ENCODE measurements at regions not wholly inside any gene's neighbourhood (a gene's known extent, or its start where the extent isn't known, plus 50 kb on each side); places are given as distances from the start of the nearest gene placed in this dataset.

DNA sequence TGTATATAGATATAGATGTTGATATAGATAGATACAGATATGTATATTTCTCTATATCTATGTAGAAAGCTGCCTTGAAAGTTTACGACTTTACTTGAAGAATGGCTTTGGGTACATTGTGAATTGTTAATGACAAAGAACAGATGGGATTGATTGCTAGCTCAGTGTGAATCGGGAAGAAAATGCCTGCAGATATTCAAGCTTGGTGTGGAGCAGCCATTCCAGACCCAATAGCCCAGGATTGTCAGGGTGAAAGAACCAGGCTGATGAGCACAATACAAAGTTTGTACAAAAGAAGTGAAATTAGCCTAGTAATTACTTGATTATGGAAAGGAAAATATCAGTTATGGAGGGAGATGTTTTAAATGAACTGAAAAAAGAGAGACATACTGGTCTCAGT lies 946.2 kb downstream of the STPG2 start:
- 79% methylated on average over 2 of the region's 2 CpGs for WGBS
- Histone ChIP-seq H3K27me3 (no peaks in the 10 kb centered on the region), H3K9me3 (no peaks in the 10 kb centered on the region), H3K4me3 (no peak overlapping the region), H3K4me1 (no peaks in the 10 kb centered on the region), H3K27ac (no peak overlapping the region), H3K36me3 (no peaks in the 10 kb centered on the region)
- TF ChIP-seq EP300 (IDR thresholded peaks at IDR 0.05) (no peak), POLR2AphosphoS5 (IDR thresholded peaks at IDR 0.05) (no peak), POLR2A (IDR thresholded peaks at IDR 0.05) (no peak)
- TF ChIP-seq, protein P1, sequence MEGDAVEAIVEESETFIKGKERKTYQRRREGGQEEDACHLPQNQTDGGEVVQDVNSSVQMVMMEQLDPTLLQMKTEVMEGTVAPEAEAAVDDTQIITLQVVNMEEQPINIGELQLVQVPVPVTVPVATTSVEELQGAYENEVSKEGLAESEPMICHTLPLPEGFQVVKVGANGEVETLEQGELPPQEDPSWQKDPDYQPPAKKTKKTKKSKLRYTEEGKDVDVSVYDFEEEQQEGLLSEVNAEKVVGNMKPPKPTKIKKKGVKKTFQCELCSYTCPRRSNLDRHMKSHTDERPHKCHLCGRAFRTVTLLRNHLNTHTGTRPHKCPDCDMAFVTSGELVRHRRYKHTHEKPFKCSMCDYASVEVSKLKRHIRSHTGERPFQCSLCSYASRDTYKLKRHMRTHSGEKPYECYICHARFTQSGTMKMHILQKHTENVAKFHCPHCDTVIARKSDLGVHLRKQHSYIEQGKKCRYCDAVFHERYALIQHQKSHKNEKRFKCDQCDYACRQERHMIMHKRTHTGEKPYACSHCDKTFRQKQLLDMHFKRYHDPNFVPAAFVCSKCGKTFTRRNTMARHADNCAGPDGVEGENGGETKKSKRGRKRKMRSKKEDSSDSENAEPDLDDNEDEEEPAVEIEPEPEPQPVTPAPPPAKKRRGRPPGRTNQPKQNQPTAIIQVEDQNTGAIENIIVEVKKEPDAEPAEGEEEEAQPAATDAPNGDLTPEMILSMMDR (IDR thresholded peaks at IDR 0.05) = no peak
- DNase-seq (ENCODE audit: low spot score in 2 of 2) = no peak

DNA sequence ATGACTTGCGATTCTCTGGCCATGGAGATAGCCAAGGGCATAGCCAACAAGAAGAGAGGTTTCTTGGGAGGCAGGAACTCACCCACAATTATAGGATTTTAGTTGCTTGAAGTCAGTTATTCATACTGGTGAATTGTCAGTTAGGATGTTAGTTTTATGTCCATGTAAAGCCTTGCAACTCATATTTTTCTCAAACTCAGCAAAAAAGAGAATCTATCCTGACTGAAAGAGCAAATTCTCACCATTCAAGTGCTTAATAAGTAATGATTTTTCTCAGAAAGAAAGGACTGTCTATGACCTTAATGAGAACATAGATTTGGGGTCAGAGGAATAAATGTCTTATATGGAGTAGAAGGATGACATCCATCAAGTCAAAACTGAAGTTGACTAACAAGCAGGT lies 934.5 kb downstream of the STPG2 start:
- Histone ChIP-seq H3K4me3 (no peak overlapping the region), H3K36me3 (no peaks in the 10 kb centered on the region), H3K27me3 (no peaks in the 10 kb centered on the region), H3K27ac (no peak overlapping the region), H3K4me1 (no peaks in the 10 kb centered on the region), H3K9me3 (no peaks in the 10 kb centered on the region)
- 61% methylated on average over 1 of the region's 1 CpG for WGBS
- DNase-seq (ENCODE audit: low spot score in 2 of 2) = no peak
- TF ChIP-seq EP300 (IDR thresholded peaks at IDR 0.05) = no peak
- TF ChIP-seq, protein P1 (IDR thresholded peaks at IDR 0.05) = no peak
- TF ChIP-seq POLR2A (IDR thresholded peaks at IDR 0.05) = no peak
- TF ChIP-seq POLR2AphosphoS5 (IDR thresholded peaks at IDR 0.05) = no peak

DNA sequence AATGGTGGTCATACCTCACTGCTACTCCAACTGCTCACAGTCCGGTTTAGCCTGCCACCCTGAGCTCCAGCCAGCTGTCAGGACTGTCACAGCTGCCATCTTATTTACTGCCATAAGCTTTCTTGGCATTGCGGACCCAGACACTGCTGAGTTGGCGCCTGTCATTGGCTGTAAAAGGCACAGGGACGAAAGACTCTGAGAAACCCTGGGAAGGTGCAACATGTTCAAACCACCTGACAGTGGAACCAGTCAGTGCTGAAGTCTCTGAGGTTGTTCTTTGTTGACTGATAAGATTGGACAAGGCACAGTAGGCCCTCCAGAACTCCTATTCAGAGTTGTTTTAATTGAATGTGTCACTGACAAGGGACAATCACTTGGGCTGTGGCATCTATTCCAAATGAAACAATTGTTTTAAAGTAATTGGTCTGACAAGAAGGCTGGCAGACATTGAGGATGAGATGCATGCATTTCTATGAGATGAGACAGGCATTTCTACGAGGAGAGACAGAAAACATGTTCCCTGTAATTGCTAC lies 927.8 kb downstream of the STPG2 start:
- no peak overlapping the region for H3K27ac ChIP-seq
- no peak for TF ChIP-seq POLR2AphosphoS5 (IDR thresholded peaks at IDR 0.05)
- H3K27me3 ChIP-seq = no peaks in the 10 kb centered on the region
- DNase-seq (ENCODE audit: low spot score in 2 of 2) = no peak
- H3K36me3 ChIP-seq = no peaks in the 10 kb centered on the region
- no peak overlapping the region for H3K4me3 ChIP-seq
- 68% methylated on average over 5 of the region's 5 CpGs for WGBS
- H3K9me3 ChIP-seq = no peaks in the 10 kb centered on the region
- H3K4me1 ChIP-seq = no peaks in the 10 kb centered on the region

DNA sequence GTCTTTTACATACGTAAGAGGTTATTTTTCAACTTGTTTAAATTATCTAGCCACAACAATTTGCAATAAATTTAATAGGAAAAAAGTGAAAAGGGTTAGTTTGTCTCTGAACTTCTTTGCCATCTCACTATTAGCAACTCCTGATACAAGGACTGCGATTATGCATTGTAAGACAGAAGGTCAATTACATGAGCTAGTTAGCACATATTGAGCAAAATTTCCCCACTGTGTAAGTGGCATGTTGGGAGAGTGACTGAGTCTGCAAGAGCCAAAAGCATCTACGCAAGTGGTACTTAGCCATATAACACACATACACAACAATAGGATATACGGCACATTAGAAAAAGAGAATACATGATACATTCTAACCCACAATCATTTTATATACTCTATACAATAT lies 927.2 kb downstream of the STPG2 start:
- H3K27me3 ChIP-seq = no peaks in the 10 kb centered on the region
- DNase-seq (ENCODE audit: low spot score in 2 of 2) = no peak
- WGBS = 75% methylated on average over 4 of the region's 4 CpGs

DNA sequence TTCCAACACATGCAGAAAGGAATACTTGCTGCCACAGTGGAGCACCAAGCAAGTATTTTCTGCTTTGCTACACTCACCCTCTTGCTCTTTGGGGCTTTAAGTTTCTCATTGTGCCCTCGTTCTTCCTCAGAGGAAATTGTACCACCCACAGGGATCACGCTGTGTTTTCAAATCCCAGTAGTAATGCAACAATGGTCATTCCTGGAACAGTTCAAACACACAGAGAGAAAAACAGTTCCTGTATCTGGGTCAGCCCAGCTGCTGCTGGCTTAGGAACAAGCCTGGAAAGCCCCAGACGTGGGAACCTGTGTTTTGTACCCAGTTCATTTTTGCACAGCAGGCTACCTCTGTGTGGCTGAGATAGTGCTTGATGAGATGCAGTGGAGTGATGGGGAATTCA lies 907.8 kb downstream of the STPG2 start:
- TF ChIP-seq POLR2AphosphoS5 (IDR thresholded peaks at IDR 0.05) = no peak
- TF ChIP-seq, protein P1 (IDR thresholded peaks at IDR 0.05) = no peak
- TF ChIP-seq EP300 (IDR thresholded peaks at IDR 0.05) = no peak
- no peak overlapping the region for H3K4me3 ChIP-seq
- WGBS = 58% methylated on average over 3 of the region's 3 CpGs
- H3K27me3 ChIP-seq = no peaks in the 10 kb centered on the region
- no peaks in the 10 kb centered on the region for H3K36me3 ChIP-seq
- no peak for DNase-seq (ENCODE audit: low spot score in 2 of 2)
- no peak overlapping the region for H3K27ac ChIP-seq
- H3K4me1 ChIP-seq = no peaks in the 10 kb centered on the region
- no peaks in the 10 kb centered on the region for H3K9me3 ChIP-seq

More for the DNA sequence above, 927.2 kb downstream of the STPG2 start:
- Histone ChIP-seq H3K36me3 (no peaks in the 10 kb centered on the region), H3K4me3 (no peak overlapping the region), H3K4me1 (no peaks in the 10 kb centered on the region), H3K27ac (no peak overlapping the region), H3K9me3 (no peaks in the 10 kb centered on the region)
- TF ChIP-seq, protein P1 (IDR thresholded peaks at IDR 0.05) = no peak
- TF ChIP-seq POLR2AphosphoS5 (IDR thresholded peaks at IDR 0.05) (no peak), EP300 (IDR thresholded peaks at IDR 0.05) (no peak), POLR2A (IDR thresholded peaks at IDR 0.05) (no peak)

Measured in suprapubic skin (tissue), 4 donors.